ENCODE measurements at regions not wholly inside any gene's neighbourhood (a gene's known extent, or its start where the extent isn't known, plus 50 kb on each side); places are given as distances from the start of the nearest gene placed in this dataset.

GRCh38 chr12:23463172-23463571 lies 486.3 kb downstream of the SOX5 start:
- DNase-seq (ENCODE audit: insufficient read length) (no peak), FAIRE-seq (no peak)
- no peak for TF ChIP-seq POLR2AphosphoS5 (IDR thresholded peaks at IDR 0.05; ENCODE audit: low read depth, low read length)

- DNase-seq (ENCODE audit: insufficient read length) (no peak), FAIRE-seq (no peak)
- TF ChIP-seq TAF1 (IDR thresholded peaks at IDR 0.05; ENCODE audit: borderline replicate concordance, low read depth, low read length) = no peak
- no peak for TF ChIP-seq POLR2AphosphoS5 (IDR thresholded peaks at IDR 0.05; ENCODE audit: low read depth, low read length)
- TF ChIP-seq POLR2A (IDR thresholded peaks at IDR 0.05; ENCODE audit: low read depth, low read length) = no peak
Measured at GRCh38 chr12:23464241-23464812, 485.1 kb downstream of the SOX5 start.

- DNase-seq (ENCODE audit: insufficient read length) (no peak), FAIRE-seq (no peak)
- no peak for TF ChIP-seq TAF1 (IDR thresholded peaks at IDR 0.05; ENCODE audit: borderline replicate concordance, low read depth, low read length)
- no peak for TF ChIP-seq POLR2AphosphoS5 (IDR thresholded peaks at IDR 0.05; ENCODE audit: low read depth, low read length)
- TF ChIP-seq POLR2A (IDR thresholded peaks at IDR 0.05; ENCODE audit: low read depth, low read length) = no peak
Measured at GRCh38 chr12:23472329-23472971, 477.0 kb downstream of the SOX5 start.

GRCh38 chr12:23473071-23473470 lies 476.4 kb downstream of the SOX5 start:
- DNase-seq (ENCODE audit: insufficient read length) (no peak), FAIRE-seq (no peak)
- TF ChIP-seq POLR2A (IDR thresholded peaks at IDR 0.05; ENCODE audit: low read depth, low read length) = no peak
- no peak for TF ChIP-seq POLR2AphosphoS5 (IDR thresholded peaks at IDR 0.05; ENCODE audit: low read depth, low read length)

GRCh38 chr12:23474438-23474976 lies 475.0 kb downstream of the SOX5 start:
- DNase-seq (ENCODE audit: insufficient read length) (no peak), FAIRE-seq (no peak)
- no peak for TF ChIP-seq POLR2AphosphoS5 (IDR thresholded peaks at IDR 0.05; ENCODE audit: low read depth, low read length)
- no peak for TF ChIP-seq POLR2A (IDR thresholded peaks at IDR 0.05; ENCODE audit: low read depth, low read length)
- no peak for TF ChIP-seq TAF1 (IDR thresholded peaks at IDR 0.05; ENCODE audit: borderline replicate concordance, low read depth, low read length)
